Colonic mucosa (tissue), 4 donors: ENCODE measurements at regions not wholly inside any gene's neighbourhood (a gene's known extent, or its start where the extent isn't known, plus 50 kb on each side); places are given as distances from the start of the nearest gene placed in this dataset.

ENCODE experiments used
- DNase-seq: peaks from one replicate; pipeline ENCODE4 v3.0.0-alpha.2; 2020
- H3K27ac ChIP-seq: fragments of 200-600 bp; one replicate; pipeline ENCODE4 v1.8.0; 2021
- H3K27me3 ChIP-seq: fragments of 200-600 bp; one replicate; pipeline ENCODE4 v1.8.0; 2021
- H3K36me3 ChIP-seq: fragments of 200-600 bp; one replicate; pipeline ENCODE4 v1.8.0; 2021
- H3K4me1 ChIP-seq: fragments of 200-600 bp; one replicate; pipeline ENCODE4 v1.8.0; 2021; ENCODE audit warnings: mild to moderate bottlenecking
- H3K4me3 ChIP-seq: fragments of 200-600 bp; one replicate; pipeline ENCODE4 v1.8.0; 2021
- H3K9ac ChIP-seq, 2 donors: one replicate each; pipeline ENCODE4 v1.7.0; 2013; ENCODE audit warnings: control low read depth in 2 of 2, low read depth in 2 of 2, low read length in 2 of 2
- H3K9me3 ChIP-seq: fragments of 200-600 bp; one replicate; pipeline ENCODE4 v1.8.0; 2021
- CTCF ChIP-seq: fragments of 200-600 bp; IDR thresholded peaks from one replicate; pipeline ENCODE4 v1.8.0; 2022; ENCODE audit warnings: antibody characterized with exemption, mild to moderate bottlenecking
- intact Hi-C: fragments of 100-400 bp; cut with DNase I; formaldehyde crosslinking; loops from one replicate; pipeline ENCODE4 v1.14.1; 2022
- donor health status: healthy.
- donor health status: DM: no; HTN: no; CAD: no.
- donor health status: DM: no; HTN: no; CAD: no.

- no peak for TF ChIP-seq CTCF
- no peak overlapping the region for H3K4me3 ChIP-seq
- DNase-seq: no peak
- H3K9me3 ChIP-seq: no peaks in the 10 kb centered on the region
- H3K27ac ChIP-seq: no peak overlapping the region
- no peaks in the 10 kb centered on the region for H3K27me3 ChIP-seq
- H3K36me3 ChIP-seq: no peaks in the 10 kb centered on the region
- no peaks in the 10 kb centered on the region for H3K4me1 ChIP-seq
- no peak overlapping the region for H3K9ac ChIP-seq
- intact Hi-C loops: no loop called here
These were observed 634.2 kb downstream of the TSN start for GRCh38 chr2:122389694-122390093.

- H3K27me3 ChIP-seq: no peaks in the 10 kb centered on the region
- H3K27ac ChIP-seq: no peak overlapping the region
- H3K4me3 ChIP-seq: no peak overlapping the region
- no peaks in the 10 kb centered on the region for H3K36me3 ChIP-seq
- peak; percentile 68 for DNase-seq
- H3K4me1 ChIP-seq: no peaks in the 10 kb centered on the region
- H3K9ac ChIP-seq: no peak overlapping the region
- no peak for TF ChIP-seq CTCF
- no peaks in the 10 kb centered on the region for H3K9me3 ChIP-seq
- intact Hi-C loops: no loop called here
These were observed 635.0 kb downstream of the TSN start for GRCh38 chr2:122390406-122390805.

- no peak for TF ChIP-seq CTCF
- Histone ChIP-seq H3K27me3 (no peaks in the 10 kb centered on the region), H3K9me3 (no peaks in the 10 kb centered on the region), H3K27ac (no peak overlapping the region), H3K4me1 (no peaks in the 10 kb centered on the region), H3K9ac (no peak overlapping the region), H3K4me3 (no peak overlapping the region), H3K36me3 (no peaks in the 10 kb centered on the region)
- DNase-seq: no peak
- intact Hi-C loops: no loop called here
These were observed 636.3 kb downstream of the TSN start for GRCh38 chr2:122391726-122392125.

GRCh38 chr2:122395687-122396086, 640.2 kb downstream of the TSN start:
- Histone ChIP-seq H3K27ac (no peak overlapping the region), H3K36me3 (no peaks in the 10 kb centered on the region), H3K4me3 (no peak overlapping the region), H3K4me1 (no peaks in the 10 kb centered on the region), H3K9me3 (no peaks in the 10 kb centered on the region), H3K9ac (no peak overlapping the region), H3K27me3 (no peaks in the 10 kb centered on the region)
- intact Hi-C loops: no loop called here
- no peak for DNase-seq
- no peak for TF ChIP-seq CTCF

- intact Hi-C loops: no loop called here
- no peaks in the 10 kb centered on the region for H3K9me3 ChIP-seq
- DNase-seq: no peak
- H3K36me3 ChIP-seq: no peaks in the 10 kb centered on the region
- H3K4me1 ChIP-seq: no peaks in the 10 kb centered on the region
- no peak overlapping the region for H3K27ac ChIP-seq
- no peak for TF ChIP-seq CTCF
- H3K9ac ChIP-seq: no peak overlapping the region
- no peak overlapping the region for H3K4me3 ChIP-seq
- H3K27me3 ChIP-seq: no peaks in the 10 kb centered on the region
These were observed 655.8 kb downstream of the TSN start for GRCh38 chr2:122411231-122411630.

GRCh38 chr2:122412360-122412759, 656.9 kb downstream of the TSN start:
- TF ChIP-seq CTCF: no peak
- H3K27ac ChIP-seq: no peak overlapping the region
- H3K9me3 ChIP-seq: no peaks in the 10 kb centered on the region
- DNase-seq: no peak
- H3K27me3 ChIP-seq: no peaks in the 10 kb centered on the region
- H3K4me3 ChIP-seq: no peak overlapping the region
- H3K9ac ChIP-seq: no peak overlapping the region
- H3K36me3 ChIP-seq: no peaks in the 10 kb centered on the region
- H3K4me1 ChIP-seq: no peaks in the 10 kb centered on the region
- intact Hi-C loops: no loop called here
